Fibroblast of gingiva (primary cell): ENCODE measurements at regions not wholly inside any gene's neighbourhood (a gene's known extent, or its start where the extent isn't known, plus 50 kb on each side); places are given as distances from the start of the nearest gene placed in this dataset.

Experiments used
- DNase-seq: peaks from one replicate; pipeline ENCODE4 v3.0.0-alpha.2; 2011; ENCODE audit warnings: low read depth

GRCh38 chr2:120991441-120991840 is 255.8 kb downstream of the GLI2 start:
- DNase-seq: no peak

- no peak for DNase-seq
Observed at GRCh38 chr2:120992791-120993555, 257.3 kb downstream of the GLI2 start.

GRCh38 chr2:120993661-120994060 is 258.0 kb downstream of the GLI2 start:
- no peak for DNase-seq

GRCh38 chr2:120994301-120994995 is 258.8 kb downstream of the GLI2 start:
- no peak for DNase-seq

GRCh38 chr2:120995152-120995551 is 259.5 kb downstream of the GLI2 start:
- DNase-seq: no peak

- DNase-seq: no peak
Observed at GRCh38 chr2:120995656-120996190, 260.1 kb downstream of the GLI2 start.

- DNase-seq: no peak
Observed at GRCh38 chr2:120999377-121000097, 263.9 kb downstream of the GLI2 start.

- no peak for DNase-seq
Observed at GRCh38 chr2:121000804-121001203, 265.1 kb downstream of the GLI2 start.

- no peak for DNase-seq
Observed at GRCh38 chr2:121001641-121002040, 266.0 kb downstream of the GLI2 start.

- DNase-seq: no peak
Observed at GRCh38 chr2:121002597-121002996, 266.9 kb downstream of the GLI2 start.

GRCh38 chr2:121003391-121003790 is 267.7 kb downstream of the GLI2 start:
- no peak for DNase-seq

- no peak for DNase-seq
Observed at GRCh38 chr2:121004359-121004758, 268.7 kb downstream of the GLI2 start.

- no peak for DNase-seq
Observed at GRCh38 chr2:121004950-121005349, 269.3 kb downstream of the GLI2 start.

GRCh38 chr2:121005453-121005852 is 269.8 kb downstream of the GLI2 start:
- DNase-seq: no peak

- no peak for DNase-seq
Observed at GRCh38 chr2:121006743-121007489, 271.2 kb downstream of the GLI2 start.

- no peak for DNase-seq
Observed at GRCh38 chr2:121007490-121007853, 271.8 kb downstream of the GLI2 start.

GRCh38 chr2:121008975-121009374 is 273.3 kb downstream of the GLI2 start:
- DNase-seq: no peak

GRCh38 chr2:121010998-121011397 is 274.0 kb downstream of the TFCP2L1 start:
- no peak for DNase-seq

GRCh38 chr2:121014876-121015275 is 270.1 kb downstream of the TFCP2L1 start:
- no peak for DNase-seq

- no peak for DNase-seq
Observed at GRCh38 chr2:121015971-121016485, 269.0 kb downstream of the TFCP2L1 start.

GRCh38 chr2:121017396-121017795 is 267.6 kb downstream of the TFCP2L1 start:
- no peak for DNase-seq
